Ecto neural progenitor cell (in vitro differentiated cells): ENCODE measurements at regions not wholly inside any gene's neighbourhood (a gene's known extent, or its start where the extent isn't known, plus 50 kb on each side); places are given as distances from the start of the nearest gene placed in this dataset.
A peak's percentile ranks its signal among the peaks of the same experiment; 100 is the strongest.
"Not testable (repeated sequence)": the region's sequence is repeated elsewhere in the genome, so short reads cannot be mapped to it uniquely, and the experiment has no call there.

Source experiments
- DNase-seq: peaks from one replicate; pipeline ENCODE4 v3.0.0-alpha.2; 2018; ENCODE audit warnings: low spot score

DNA sequence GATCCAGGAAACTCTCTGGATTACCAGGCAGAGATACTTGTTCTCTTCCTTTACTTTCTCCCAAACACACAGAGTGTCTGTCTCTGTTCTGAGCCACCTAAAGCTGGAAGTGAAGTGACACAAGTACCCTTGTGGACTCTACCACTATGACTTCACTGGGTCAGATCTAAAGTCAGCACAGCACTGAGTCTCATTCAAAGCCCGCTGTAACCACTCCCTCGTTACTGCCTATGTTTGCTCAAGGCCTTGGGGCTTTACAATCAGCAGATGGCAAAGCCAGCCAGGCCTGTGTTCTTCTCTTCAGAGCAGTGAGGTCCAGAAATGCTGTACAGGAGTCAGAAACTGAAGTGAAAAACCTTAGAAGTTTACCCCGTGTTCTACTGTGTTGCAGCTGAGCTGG, 588.3 kb upstream of the SEMA6D start:
- DNase-seq = no peak

DNA sequence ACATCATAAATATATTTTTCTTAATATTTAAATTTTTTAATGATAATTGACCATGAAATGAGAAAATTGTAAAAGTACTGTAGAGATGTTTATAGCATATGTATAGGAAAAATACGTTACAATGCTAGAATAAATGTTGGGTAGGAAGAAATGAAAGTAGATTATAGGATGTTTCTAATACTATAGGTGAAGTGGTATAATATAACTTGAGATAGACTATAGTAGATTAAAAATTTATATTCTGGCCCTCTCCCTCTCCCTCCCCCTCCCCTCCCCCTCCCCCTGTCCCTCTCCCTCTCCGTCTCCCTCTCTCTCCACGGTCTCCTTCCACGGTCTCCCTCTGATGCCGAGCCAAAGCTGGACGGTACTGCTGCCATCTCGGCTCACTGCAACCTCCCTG, 585.9 kb upstream of the SEMA6D start:
- DNase-seq = not testable (repeated sequence)

DNA sequence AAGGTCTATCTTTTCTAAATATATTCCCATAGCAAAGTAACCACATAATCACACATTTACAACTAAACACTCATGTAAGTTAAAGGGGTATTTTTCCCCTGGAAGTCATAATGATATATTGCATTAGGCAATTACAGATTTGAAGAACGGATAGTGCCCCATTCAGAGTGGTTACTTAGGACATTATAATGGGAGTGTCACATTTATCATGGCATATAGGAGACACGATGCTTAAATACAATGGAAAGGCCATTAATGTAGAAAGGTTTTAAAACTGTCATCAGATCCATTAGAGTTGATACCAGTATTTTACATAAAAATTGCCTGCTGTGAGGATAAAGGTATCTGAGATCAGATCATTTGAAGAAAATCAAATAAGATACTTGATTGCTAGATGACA, 582.0 kb upstream of the SEMA6D start:
- no peak for DNase-seq

DNA sequence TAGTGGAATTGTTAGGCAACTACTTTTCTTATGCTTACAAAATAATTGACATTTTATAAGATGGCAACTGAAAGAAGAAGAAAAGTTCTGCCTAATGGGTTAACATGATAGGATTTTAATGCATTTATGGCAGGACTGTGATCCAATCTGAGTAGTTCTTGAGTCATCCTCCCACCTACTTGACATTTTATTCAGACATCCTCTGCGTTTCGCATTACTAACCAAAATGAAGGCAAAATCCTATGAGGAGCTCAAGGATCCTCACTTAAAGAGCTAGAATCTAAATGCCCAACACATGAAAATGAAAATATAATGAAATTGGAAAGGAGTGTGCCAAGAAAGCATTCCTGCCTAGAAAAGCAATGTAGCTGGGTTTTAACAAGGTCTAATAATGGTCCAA, 581.1 kb upstream of the SEMA6D start:
- DNase-seq = no peak

DNA sequence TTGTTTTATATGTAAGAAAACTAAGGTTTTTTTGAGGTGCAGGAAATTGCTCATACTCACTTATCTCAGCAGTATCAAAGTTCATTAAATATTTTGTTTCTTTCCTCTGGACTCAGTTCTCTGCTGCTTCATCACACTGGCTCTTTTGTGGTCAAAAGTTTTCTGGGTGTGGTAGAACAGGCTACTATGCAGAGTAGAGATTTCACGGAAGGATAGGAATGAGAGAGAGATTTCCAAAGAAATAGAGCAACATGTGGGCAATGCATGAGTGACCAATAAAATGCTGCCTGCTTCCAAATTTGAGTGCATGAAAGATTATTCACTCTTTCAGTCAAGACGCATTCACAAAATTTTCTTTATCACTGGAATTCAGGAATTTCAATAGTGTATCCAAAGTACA, 577.3 kb upstream of the SEMA6D start:
- no peak for DNase-seq

DNA sequence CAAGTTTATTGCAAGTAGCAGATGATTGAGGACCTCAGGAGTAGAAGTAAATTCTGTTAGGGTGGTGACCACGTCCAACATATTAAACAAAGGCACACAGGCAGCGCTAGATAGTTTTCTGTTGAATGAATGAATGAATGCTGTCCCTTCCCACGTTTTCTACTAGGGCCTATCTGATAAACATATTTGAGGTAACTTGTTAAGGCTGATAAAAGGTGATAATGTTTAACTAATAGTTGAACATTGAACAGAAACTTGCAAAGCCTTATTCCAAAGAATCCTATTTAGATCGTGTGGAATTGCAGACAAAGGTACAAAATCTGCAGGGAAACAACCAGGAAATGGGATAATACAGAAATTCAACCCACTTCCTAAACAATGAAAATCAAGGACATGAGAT, 559.5 kb upstream of the SEMA6D start:
- DNase-seq = no peak

DNA sequence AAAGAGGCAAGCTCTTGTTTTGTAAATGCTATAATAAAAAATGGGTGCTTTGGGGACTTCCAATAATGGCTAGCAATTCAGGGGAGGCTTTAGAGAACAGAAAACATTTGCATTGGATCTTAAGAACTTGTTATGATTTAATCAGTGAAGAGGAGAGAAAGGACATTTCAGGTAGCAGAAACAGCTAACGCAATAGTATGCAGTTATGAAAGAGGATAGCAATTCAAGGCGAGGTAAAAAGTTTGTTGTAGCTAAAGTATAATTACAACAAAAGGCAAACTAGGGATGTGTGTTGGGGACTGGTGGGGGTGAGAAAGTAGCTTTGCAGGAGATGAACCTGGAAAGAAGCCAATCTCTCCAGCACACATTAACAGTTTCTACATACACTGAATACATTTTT, 558.7 kb upstream of the SEMA6D start:
- DNase-seq = no peak

DNA sequence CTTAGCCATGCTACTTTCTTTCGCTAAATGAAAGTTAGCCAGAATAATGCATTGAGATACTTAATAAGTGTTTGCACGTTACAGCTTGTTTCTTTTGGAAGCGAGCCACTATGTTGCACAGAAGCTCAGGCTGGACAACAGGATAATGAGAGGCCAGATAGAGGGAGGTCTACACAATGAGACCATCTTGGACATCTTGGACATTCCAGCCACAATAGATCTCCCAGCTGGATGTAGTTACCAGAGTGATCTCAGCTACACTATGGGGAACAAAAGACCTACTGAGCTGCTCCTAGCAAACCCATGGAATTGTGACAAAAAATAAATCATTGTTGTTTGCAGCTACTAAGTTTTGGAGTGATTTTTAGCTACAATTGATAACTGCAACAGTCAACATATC, 540.1 kb upstream of the SEMA6D start:
- DNase-seq = no peak

DNA sequence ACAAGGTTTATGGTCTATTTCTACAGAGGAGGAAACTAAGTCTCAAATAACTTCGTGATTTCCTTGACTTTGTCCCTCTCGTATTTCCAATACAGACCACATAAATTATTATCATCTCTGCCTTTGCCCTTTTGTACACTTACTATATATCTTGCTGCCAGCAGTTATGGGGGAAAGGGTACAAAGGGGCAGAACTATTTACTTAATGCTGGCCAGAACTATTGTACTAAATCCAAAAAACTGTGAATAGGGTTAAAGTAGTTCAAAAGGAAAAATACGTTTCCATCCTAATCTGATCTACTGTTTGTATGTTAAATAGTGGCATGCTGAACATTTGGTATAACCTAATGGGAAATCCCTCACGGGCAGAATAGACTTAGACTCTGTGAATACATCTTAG, 537.3 kb upstream of the SEMA6D start:
- DNase-seq = no peak

DNA sequence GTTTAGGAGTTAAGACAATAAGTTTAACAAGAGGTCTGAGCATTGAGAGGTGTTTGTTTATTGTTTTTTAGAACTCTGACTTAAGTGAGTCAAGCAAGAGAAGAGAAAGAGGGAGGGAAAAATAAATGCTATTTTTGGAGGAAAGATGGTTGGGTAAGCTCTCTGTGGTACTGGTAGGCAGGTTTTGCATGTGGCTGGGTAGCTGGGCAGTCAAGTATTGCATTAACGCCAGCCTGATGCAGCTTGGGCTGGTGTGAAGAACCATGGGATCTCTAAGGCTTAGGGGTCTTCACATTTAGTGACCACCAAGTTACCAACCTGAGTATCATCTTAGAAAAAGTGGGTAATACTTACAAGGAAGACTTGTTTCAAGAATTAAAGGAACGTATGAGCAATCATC, 534.5 kb upstream of the SEMA6D start:
- no peak for DNase-seq

DNA sequence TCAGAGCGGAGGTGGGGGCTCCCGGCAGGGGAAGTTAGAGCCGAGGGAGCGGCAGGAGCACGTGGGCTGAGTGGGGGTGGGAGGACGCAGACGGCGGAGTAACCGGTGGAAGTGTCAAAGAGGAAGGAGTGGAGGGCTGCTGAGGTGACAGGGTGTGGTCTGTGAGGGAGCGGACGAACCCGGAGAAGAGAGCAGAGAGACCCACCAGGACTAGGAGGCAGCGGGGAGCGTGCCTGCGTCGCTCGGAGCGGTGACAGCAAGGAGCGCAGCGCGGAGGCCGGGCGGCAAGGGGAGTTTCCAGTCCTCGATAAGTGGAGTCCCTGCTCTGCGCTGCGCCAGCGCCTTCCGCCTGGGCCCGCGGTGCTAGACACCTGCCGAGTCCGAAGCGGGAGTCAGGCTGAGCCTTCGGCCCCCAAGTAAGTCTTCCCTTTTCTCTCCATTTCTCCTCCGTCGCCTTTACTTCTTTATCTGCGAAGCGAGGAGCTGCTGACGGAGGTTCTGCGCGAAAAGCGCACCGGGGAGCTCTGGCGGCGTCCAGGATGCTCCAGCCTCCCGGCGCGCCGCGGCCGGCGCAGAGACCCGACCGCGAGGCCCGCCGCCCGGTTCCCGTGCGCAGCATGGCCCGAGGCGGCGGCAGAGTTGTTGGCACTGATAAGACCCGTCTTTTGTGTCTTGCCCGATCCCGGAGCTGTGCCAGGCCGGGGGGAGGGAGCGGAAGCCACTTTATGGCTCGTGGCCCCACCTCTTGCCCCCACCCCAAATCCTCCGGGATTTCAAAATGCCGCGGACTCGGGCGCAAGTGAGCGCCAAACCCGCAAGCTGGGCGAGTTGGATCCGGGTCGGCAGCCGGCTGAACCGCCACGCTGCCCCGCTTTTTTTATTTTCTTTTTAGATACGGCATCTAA, 533.0 kb upstream of the SEMA6D start:
- peak; percentile 70 for DNase-seq

DNA sequence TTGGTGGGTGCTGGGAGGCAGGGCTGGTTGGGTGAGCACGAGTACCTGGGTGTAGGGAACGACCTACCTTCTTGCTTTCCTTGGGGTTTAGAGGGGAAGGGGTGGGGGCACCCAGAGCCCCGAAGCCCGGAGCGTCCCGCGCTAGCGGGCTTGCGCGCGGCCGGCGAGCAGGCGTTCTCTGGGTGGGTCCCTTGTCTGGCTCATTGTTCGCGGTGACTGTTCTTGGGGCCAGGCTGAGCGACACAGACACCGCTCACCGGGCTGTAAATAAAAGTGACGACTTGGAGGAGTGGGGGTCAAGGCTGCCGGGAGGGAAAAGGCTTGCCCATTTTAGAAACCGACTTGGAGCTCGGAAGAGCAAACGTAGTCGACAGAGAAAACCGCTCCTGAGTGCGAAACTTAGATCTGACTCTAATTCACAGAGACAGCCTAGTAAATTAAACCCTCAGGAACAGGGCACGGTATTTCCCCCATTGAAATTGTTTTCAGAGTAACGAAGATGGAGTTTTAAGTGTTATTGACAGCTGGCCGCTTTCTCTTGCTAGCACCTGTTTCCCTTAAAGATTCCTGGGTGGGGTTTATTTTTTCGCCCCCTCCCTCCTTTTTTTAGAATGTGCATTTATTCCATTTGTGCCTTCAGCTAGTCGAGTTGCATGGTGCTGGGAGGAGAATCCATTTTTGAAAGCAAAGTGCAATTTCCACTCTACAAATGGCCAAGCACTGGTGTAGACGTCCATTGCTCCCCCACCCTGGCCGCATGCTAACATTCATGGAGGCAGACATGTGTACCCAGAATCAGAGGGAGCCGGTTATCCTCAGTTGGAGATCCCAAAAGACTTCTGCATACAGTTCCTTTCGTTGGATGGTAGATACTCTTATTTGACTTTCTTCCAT, 532.1 kb upstream of the SEMA6D start:
- peak; percentile 61 for DNase-seq

DNA sequence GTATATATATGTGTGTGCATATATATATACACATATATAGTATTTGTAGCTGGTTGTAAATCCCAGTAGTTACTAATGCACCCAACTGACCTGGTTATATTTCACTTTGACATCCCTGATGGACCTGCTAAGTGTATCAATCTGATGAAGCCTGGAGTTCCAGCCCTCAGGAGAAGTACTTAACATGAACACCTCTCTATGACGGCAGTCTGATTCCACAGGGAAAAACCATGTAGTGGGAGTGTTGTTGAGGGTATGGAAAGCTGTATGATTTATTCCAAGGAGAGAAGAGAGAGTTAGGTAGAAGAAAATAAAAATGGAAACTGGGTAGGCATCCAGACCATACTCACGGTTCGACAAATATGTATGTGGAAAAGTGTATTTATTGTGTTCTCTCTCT, 531.2 kb upstream of the SEMA6D start:
- DNase-seq = no peak

DNA sequence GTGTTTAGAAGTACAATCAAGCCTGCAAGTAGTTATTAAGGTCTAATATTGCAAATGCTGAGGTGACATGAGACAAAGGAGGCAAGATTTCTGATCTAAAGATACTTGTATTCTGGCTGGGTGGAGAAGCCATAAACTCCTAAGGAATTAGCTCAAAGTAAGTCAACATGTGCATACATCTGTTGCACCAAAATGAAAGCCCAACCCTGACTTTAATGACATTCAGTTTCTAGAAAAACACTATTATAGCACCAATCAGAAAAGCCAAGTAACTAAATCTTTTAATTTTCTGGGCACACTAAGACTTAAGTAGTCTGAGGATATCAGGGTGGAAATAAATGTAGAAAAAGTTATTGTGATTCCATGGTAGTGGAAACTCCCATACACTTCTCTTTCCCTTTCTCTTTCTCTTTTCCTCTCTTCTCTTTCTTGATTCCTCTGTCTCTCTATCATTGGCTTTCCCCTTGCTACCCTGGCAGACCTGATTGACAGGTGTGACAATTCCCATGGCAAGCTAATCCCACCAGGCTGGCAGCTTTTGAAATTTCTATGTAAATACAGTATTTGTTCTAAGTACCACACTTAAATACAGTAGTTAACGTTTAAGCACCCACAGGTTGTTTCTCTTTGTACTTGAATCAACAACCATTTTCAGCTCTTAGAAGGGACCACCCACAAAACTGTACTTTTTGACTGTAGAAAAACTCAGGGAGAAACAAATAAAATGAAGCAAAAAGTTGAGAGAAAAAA, 528.4 kb upstream of the SEMA6D start:
- no peak for DNase-seq

DNA sequence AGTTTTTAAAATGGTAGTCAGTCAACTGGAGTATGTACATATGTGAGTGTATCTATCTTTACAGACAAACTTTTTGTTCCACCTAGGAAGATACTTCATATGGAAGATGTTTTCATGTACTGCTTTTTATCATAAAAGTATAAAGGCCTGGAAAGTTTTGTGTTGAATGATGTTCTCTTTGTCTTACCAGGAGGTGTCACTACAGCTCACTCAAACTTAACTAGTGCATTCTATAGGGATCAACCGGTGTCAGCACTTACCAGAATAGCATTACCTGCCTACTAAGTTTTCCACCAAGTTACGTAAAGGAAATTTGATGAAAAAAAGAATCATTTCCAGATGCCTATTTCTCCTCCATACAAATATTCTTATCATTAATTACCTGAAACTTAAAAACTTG, 522.6 kb upstream of the SEMA6D start:
- DNase-seq = no peak

DNA sequence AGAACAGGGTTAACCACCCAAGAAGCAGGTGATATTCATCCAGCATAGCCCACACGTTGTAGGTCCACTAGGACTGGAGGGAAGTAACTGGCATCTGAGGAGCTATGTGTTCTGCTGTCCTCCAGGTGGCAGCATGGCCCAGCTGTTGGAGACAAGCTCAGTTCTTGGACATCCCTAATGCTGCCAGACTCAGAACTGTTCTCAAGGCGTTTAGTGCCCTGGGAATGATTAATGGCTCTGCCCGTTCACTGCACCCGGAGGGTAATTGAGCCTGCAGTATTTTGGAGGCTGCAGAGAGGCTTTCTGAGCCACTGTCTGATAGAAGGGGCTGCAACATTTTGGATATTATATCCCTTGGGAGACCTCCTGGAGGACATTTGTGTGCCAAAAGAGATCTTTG, 521.3 kb upstream of the SEMA6D start:
- peak; percentile 86 for DNase-seq

DNA sequence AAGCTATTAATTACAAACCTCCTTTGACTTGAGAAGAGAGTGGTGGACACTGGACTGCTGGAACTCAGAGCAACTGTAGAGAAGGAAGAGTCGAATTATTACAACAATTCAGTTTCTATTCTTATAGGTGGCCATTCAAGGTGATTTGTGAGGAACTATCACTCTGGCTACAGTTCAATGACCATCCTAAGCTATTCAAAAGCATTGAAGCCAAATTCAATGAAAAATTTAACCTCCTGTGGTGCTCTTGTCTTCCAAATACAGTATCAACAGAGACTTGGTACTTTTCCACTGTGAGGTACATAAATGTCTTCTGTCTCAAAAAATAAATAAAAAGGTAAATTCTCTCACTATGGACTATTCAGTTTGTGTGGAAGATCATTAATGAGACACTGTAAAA, 513.3 kb upstream of the SEMA6D start:
- DNase-seq = no peak

DNA sequence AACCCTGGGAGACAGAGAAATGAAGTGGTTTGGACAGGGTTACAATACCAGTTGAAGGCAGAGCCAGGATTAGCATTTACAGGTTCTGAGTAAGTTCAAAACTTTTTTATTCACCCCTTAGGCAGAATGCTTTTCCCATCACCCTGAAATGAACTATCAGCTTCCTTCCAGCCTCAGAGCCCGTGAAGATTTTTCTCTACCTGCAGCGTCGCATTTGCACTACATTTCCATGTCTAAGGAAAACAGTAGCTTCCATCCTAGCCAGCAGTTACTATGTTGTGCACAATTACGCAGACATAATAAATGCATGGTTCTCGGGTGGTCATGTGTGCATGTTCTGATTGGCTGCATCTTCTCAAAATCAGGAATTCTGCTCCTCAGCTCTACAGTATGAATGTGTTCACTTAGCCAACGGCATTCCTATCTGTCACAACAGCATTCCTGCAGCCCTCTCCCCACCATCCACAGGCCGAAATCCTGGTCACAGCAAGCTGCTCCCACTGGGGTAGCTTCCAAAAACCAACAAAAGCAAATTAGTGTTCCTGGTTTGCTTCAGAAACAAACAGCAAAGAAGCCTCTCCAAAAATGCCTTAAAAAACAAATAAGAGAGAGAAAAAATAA, 510.8 kb upstream of the SEMA6D start:
- no peak for DNase-seq

DNA sequence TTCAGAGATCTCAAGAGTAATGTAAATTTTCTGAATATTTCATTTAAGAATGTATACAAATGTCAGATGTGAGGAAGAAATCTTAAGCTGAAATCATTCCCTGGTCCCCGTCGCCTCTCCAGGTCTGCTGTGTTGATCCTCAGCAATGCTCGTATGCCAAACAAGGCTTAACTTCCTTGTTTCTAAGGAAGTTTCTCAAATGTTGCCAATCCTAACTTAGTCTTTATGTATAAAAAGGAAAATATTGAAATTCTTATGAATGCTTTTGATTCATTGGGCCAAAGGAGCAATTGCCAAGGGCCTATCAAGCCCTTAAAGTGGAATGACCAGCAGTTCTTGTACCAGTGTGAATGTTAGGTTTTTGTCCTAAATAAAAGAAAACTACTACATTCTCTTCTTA, 507.7 kb upstream of the SEMA6D start:
- DNase-seq = no peak

DNA sequence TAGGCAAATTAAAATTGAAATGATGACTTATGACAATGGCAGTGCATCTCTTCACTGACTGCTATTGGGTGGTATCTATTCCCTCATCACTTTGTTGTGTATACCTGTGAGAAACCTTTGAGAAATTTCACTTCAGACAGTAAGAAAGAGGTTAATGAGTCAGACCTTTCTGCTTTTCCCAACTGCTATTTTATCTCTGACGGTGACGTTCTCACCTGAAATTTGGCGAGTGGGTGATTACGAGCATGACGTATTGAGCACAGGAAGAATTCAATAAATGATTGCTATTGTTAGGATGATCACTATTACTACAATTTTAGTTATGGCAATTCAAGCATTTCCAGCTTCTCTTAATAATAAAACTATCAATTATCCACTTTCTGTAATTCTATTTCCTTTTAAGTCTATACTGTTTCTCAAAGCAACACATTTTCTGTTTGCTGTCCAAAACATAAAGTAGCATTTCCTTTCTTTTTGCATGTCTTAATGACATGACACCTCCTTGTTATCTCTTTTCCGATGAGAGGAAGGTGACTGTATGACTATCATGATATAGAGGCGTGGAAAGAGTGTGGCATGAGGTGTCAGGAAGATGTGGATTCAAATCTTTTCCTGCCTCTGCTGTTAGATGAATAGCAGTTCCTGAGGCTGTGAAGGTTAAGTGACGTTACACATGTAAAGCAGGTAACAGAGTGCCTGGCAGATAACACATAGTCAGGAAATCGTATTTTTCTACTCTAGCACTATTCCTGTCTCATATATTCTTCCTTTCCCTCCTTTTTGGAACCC, 504.9 kb upstream of the SEMA6D start:
- no peak for DNase-seq

DNA sequence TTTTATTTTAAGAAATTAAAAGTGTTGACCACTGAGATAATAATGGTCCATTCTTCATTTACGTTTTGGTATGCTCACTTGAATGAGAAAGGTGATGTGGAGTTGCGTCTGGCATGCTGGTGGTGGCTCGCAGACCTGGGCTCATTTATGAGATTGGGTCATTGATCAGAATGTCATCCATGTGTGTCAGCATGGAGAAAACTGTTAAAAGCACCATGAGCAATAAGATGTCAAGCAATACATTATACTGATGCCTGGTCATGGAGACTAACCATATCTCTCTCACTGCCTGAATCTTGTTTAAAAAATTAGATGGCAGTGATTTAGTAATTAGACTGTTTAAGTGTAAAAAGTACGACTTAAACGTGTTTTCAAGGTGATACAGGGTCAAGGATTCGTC, 503.4 kb upstream of the SEMA6D start:
- DNase-seq = no peak
